Testis (tissue), 2 donors: ENCODE measurements at regions not wholly inside any gene's neighbourhood (a gene's known extent, or its start where the extent isn't known, plus 50 kb on each side); places are given as distances from the start of the nearest gene placed in this dataset.

ENCODE experiments used
- POLR2A ChIP-seq: fragments of 450-650 bp; IDR thresholded peaks from one replicate; pipeline ENCODE4 v1.6.1; 2017; ENCODE audit warnings: antibody characterized with exemption, mild to moderate bottlenecking, moderate library complexity
- TF ChIP-seq, protein P1 (sequence below), 3 experiments: fragments of 450-650 bp in 2 of 3; fragments of 200-600 bp in 1 of 3; sonication (generic) in 1 of 3; IDR thresholded peaks; one replicate each; pipeline ENCODE4 v1.5.1; 2016 to 2019; ENCODE audit warnings: antibody characterized with exemption in 3 of 3, mild to moderate bottlenecking in 2 of 3, moderate library complexity in 1 of 3

DNA sequence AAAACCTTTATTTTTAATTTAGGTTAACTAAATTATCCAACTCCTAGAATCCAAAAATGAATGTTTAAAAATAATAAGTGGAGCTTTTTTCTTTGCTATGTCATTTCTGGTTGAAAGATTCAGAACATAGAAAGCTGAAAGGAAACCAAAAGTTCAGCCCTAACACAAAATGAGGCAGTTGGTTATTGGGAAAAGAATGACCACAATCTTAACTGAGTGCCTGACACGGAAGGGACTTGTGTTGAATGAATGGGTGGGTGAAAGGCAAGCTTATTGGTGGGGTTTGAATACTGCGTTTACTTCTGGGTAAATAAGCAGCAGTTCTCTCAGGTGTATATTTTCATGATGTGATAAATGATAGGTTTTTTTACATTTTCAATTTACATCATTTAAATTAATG, 243.5 kb downstream of the IRX1 start:
- TF ChIP-seq, protein P1, sequence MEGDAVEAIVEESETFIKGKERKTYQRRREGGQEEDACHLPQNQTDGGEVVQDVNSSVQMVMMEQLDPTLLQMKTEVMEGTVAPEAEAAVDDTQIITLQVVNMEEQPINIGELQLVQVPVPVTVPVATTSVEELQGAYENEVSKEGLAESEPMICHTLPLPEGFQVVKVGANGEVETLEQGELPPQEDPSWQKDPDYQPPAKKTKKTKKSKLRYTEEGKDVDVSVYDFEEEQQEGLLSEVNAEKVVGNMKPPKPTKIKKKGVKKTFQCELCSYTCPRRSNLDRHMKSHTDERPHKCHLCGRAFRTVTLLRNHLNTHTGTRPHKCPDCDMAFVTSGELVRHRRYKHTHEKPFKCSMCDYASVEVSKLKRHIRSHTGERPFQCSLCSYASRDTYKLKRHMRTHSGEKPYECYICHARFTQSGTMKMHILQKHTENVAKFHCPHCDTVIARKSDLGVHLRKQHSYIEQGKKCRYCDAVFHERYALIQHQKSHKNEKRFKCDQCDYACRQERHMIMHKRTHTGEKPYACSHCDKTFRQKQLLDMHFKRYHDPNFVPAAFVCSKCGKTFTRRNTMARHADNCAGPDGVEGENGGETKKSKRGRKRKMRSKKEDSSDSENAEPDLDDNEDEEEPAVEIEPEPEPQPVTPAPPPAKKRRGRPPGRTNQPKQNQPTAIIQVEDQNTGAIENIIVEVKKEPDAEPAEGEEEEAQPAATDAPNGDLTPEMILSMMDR (IDR thresholded peaks at IDR 0.05) = no peak
- no peak for TF ChIP-seq POLR2A
